HG03571 (cell line): ENCODE measurements at regions not wholly inside any gene's neighbourhood (a gene's known extent, or its start where the extent isn't known, plus 50 kb on each side); places are given as distances from the start of the nearest gene placed in this dataset.

Experiments
- ATAC-seq: cut with Tn5 transposase; IDR thresholded peaks from one replicate; pipeline ENCODE4 v1.9.1; 2021; ENCODE audit not compliant: unreplicated experiment

DNA sequence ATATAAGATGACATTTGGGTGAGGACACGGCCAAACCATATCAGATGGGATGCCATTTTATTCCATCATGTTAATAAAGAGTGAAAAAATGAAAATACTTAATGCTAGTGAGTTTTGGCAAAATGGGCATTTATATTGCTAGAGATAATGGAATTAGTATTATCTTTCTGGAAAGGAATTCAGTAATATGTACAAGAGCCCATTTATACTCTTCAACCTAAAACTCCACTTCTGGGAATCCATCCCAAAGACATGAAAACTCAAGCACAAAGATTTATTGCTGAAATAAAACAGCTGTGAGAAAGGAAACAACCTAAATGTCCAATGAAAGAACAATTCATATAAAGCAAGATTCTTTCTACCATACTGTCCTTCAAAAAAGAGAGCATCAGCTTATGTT, 96.0 kb upstream of the TMEM168 start:
- ATAC-seq = no peak

DNA sequence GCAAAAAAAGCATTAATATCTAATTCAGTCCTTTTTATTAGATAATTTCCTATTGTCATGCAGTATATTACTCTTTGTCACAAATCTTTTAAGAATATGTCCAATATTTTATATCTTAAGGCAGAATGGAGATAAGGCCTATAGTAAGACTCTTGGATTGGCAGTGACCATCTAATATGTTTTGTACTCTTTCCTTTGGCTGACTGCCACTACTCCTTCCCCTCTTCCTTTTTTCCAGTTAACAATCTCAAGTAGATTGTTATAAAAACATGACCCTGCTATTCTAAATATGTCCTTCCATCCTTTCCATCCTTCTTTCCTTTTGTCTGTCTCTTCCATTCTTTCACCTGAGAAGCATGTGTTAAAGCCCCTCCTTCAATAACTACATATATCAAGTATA, 92.8 kb upstream of the TMEM168 start:
- ATAC-seq = no peak

DNA sequence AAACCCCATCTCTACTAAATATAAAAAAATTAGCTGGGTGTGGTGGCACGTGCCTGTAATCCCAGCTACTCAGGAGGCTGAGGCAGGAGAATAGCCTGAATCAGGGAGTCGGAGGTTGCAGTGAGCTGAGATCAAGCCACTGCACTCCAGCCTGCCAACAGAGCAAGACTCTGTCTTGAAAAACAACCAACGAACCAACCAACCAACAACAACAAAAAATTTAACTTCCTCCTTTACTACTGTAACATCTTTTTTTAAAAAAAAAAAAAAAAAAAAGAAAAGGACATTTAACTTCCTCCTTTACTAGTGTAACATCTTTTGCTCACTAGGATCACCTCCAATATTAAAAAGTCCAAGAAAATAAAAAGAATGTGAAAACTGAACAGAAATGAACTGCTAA, 92.3 kb upstream of the TMEM168 start:
- ATAC-seq = no peak

DNA sequence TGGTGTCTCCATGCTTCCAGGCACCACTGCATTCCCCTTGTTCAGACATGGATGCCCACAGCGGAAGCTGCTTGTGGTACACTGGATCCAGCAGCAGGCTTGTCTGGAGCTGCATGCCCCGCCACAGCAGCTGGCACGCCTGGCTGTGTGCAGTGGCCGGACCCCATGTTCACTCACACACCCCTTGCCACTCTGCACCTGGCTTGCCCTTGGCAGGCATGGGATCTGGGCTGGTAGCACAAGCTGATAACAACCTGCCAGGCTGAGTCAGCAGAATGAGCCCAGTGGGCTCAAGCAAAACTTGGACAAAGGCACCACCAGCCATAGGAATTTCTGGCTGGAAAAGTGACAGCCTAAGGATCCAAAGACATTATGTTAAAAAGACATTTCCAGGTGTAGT, 91.8 kb upstream of the TMEM168 start:
- no peak for ATAC-seq

DNA sequence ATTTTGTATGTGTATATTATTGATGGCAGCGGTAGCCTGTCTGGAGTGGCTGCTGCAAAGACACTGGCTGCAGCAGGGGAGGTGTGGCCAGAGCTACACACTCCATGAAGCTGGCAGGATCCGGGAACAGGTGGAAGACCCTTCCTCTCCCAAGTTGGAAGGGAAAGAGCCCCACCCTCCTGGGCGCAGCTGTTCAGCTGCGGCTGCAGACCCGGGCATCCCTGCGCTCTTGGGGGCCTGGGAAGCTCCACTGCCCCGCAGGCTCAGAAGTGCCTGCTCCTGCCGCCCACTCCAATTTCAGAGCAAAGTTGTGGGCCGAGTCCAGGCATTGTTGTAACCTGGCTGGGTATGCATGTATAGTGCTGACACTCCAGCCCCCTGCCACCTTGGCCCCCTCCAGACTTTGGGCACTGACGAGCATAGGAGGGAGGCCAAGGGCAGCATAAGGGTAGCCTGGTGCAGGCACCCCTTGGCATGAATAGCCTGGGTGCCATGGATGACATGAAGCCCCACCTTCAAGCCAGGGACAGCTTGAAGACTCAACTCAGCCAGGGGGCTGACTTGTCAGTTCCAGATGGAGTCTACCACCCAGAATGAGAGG, 90.7 kb upstream of the TMEM168 start:
- no peak for ATAC-seq

DNA sequence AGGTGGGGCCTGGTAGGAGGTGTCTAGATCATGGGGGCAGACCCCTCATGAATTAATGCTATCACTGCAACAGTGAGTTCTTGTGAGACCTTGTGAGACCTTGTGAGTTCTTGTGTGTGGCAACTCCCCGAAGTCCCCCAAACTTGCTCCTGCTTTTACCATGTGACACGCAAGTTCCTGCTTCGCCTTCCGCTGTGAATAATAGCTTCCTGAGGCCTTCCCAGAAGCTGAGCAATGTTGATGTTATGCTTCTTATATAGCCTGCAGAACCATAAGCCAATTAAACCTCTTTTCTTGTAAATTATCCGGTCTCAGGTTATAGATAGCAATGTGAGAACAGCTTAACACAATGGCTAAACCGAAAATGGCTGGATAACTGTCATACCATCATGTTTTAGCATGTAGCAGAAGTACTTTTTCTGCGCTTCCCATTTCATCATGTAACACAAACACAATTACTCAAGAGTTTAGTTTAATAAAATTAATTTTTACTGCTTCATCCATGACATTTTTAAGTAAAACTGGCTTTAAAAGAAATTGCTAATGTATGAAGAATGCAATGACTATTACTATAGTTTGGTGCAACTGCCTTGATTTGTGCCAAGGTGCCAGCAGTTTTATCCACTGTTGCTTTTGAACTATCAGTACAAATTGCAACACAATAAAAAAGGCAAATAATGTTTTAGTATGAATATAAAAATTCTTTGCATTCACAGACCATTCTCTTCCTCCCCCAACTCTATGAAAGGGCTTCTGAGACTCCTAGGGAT, 87.7 kb upstream of the TMEM168 start:
- no peak for ATAC-seq

DNA sequence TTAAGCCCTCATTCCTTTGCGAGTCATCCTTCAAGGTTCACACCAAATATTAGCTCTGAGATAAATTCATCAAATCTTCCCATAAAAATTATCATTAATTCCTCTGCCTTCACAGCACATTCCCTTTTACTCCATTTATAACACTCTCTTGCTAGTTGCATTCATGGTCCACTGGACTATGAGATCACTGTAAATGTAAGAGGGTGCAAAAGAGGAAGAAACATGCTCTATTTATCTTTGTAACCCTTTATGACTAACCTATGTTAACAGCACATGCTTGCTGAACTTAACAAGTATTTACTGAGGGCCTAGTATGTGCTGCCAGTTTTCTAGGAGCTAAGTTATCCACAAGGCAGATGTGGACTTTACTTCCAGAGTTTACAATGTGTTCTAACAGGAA, 86.7 kb upstream of the TMEM168 start:
- no peak for ATAC-seq

DNA sequence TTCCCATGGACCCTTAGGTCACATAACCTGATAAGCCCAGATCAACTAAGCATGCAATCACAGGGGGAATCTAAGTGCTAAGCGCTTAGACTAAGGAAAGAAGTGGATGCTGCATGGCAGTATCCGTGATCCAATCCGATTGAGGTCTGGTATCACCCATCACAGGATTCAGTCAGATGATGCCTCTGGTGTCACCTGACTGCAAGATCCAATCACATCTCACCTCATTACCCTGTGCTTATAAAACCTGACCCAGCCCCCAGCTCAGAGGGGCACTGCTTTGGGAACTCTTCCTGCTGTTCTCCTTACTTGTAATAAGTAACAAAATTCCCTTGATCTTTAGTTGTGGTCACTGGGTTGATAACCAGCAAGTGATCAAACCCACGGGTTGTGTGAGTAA, 84.7 kb upstream of the TMEM168 start:
- no peak for ATAC-seq

DNA sequence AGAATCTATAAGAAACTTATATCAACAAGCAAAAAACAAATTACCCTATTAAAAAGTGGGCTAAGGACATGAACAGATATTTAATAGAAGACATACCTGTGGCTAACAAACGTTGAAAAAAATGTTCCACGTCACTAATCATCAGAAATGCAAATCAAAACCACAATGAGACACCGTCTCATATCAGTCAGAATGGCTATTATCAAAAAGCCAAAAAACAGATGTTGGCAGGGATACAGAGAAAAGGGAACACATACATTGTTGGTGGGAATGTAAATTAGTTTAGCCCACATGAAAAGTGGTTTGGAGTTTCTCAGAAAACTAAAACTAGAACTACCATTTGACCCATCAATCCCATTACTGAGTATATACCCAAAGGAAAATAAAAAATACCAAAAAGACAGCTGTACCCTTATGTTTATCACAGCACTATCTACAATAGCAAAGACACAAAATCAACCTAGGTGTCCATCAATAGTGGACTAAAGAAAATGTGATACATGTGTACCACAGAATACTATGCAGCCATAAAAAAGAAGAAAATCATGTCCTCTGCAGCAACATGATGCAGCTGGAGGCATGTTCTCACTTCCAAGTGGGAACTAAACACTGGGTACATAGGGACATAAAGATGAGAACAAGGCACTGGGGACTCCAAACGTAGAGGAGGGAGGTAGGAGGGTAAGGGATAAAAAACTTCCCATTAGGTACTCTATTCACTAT, 83.8 kb upstream of the TMEM168 start:
- peak; percentile 50 for ATAC-seq

DNA sequence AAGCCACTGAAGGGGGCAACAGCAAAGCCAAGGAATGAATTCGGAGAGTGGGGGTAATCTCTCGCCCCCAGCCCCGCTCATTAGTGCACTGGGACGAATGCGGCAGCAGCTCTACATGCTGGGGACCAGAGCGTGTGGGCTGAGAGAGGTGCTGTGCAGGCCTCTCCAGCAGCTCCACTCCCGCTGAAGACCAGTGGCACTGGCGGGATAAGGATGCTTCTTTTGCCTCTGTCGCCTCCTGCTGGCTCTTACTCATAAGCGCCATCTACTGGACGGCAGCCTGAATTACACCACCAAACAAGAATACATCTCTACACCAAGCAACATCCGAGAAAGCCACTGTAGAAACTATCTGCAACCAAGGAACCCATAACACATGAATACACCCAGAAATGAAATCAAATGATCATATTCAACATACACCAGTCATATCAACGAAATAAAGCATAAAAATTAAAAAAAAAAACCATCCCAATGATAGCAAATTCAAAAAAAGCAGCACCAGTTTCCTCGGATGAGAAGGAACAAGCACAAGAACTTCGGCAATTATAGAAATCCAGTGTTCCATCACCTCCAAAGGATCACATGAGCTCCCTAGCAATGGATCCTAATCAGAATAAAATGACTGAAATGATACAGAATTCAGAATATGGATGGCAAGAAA, 79.0 kb upstream of the TMEM168 start:
- ATAC-seq = peak; percentile 40

DNA sequence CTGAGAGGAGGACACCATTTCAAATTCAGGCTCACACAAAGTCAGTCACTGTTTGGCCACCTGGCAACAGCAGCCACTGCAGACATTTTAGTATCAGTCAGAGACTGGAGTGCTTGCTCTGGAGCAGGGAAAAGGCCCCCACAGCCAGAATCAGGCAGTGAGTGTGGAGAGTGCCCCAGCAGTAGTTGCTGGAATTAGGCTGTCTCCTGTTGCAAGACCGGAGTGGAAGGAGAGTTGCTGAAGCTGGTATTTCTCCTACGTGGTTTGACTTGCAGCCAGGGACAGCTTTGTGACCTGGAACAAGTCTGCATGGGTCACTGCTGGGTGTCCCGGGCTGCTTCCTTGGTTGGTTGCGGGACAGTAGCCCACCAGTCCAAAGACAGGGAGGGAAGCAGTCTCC, 78.4 kb upstream of the TMEM168 start:
- no peak for ATAC-seq

DNA sequence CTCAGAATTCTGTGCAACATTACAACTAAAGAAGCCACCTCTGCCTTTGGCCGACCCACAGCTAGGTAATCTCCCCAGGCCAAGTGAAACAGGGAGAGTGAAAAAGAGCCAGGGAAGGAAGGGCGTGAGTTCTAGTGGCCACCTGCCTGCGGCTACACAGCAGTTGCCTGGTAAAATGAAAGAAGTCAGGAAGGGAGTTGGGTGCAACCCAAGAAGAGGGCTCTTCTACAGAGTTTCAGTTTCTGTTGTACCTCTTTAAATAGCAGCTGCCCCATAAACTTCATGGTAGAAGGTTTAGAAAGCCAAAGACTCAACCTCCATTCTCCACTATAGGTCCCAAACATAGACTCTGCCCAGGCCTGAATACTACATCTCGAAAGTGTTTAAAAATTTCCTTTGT, 76.2 kb upstream of the TMEM168 start:
- ATAC-seq = peak; percentile 98

DNA sequence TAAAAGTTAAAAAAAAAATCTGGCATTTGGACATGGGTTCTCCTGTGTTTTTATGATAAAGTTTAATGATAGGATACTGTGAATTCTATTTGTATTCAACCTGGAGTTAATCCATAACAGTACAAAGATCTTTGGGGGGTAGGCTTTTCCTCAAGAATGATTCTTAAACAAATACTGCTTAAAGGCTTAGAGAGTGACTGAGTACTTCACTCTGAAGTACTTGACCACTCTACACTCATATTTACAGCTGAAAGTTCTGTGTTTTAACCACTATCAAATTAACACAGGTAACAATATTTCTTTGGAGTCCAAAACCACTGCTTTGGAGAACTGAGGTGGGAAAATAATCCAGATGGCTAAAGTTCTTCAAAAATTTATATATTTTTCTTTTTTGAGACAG, 74.2 kb upstream of the TMEM168 start:
- no peak for ATAC-seq

DNA sequence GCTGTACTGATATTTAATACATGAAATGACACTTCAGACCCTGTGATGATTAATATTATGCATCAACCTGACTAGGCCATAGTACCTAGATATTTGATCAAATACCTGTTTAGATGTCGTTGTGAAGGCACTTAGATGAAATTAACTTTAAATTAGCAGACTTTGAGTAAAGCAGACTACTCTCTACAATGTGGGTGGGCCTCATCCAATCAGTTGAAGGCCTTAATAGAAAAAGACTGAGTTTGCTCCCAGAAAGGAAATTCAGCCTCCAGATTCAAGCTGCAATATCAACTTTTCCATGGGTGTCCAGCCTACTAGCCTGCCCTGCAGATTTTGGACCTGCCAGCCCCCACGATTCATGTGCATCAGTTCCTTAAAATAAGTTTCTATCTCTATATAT, 68.6 kb upstream of the TMEM168 start:
- ATAC-seq = no peak

DNA sequence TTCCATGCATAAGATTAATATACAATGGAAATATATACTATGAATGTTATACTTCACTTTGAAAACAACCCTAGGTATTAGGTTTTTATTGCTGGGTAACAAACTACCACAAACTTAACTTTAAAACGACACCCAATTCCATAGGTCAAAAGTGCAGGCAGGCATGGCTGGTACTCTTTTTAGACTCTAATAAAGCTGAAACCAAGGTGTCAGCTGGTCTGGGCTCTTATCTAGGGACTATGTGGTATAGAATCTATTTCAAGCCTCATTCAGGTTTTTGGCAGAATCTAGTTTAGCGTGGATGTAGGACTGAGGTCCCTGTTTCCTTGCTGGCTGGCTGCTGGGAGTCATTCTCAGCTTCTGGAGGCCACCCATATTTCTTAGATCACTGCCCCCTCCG, 65.0 kb upstream of the TMEM168 start:
- no peak for ATAC-seq

DNA sequence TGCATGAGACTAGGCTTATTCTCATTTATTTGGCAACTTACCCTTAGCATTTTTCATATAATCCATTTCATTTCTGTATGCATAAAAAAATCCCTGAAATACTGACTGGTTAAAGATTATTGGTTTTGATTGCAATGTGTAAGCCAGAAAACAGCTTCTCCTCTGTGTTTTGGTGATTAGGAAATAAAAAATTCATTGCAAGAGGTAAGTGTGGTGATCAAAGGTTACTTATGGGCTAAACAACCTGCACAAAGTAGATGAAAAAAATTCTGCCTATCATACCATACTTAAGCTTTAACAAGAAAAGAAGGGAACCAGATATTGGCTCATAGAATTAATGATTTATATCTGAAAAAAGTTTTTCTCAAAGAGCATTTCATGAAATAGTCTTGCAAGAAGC, 64.0 kb upstream of the TMEM168 start:
- no peak for ATAC-seq

DNA sequence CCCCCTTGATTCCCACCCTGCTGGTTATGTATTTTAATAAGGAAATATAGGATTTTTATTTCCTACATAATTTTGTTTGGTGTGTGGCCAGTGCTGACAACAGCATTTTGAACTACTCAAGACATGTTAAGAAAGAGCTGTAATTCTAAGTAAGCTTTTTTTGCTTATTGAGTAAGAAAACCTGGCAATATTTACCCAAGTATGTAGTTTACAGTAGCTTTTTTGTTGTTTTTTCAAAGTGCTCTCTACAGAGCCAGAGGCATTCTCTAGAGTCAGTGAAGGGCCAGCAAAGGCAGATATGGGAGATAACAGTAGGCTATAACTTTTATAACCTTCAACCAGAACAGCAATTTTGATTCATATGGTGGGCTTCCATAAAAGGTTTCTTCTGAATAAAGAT, 63.2 kb upstream of the TMEM168 start:
- ATAC-seq = no peak

DNA sequence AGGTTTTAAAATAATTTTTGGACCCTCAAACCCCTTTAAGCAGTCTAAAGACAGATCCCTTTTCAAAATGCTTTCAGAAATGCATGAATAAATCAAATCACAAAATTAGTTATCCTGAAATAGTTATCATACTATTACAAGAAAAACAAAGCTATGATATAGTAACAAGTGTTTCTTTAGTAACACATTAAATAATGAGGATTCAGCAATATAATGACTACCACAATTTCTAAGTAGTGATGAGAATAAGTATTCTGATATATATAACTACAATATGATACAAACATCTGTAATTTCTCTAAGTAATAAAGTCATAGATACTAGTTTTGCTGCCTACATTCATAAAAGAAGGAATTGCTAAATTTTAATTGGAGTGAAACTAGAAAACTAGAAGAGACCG, 53.0 kb upstream of the TMEM168 start:
- ATAC-seq = no peak
